Stomach (tissue), 4 donors: ENCODE measurements at regions not wholly inside any gene's neighbourhood (a gene's known extent, or its start where the extent isn't known, plus 50 kb on each side); places are given as distances from the start of the nearest gene placed in this dataset.

ENCODE experiments used
- EP300 ChIP-seq: sonication (generic); formaldehyde crosslinking; IDR thresholded peaks from one replicate; pipeline ENCODE4 v1.6.1; 2017; ENCODE audit warnings: antibody characterized with exemption
- POLR2A ChIP-seq, 4 donors: fragments of 450-650 bp; IDR thresholded peaks; one replicate each; pipeline ENCODE4 v1.6.1; 2016; ENCODE audit warnings: antibody characterized with exemption in 4 of 4, control low read depth in 2 of 4, mild to moderate bottlenecking in 1 of 4, moderate library complexity in 1 of 4
- POLR2AphosphoS5 ChIP-seq, 3 donors: sonication (generic); formaldehyde crosslinking; IDR thresholded peaks; one replicate each; pipeline ENCODE4 v1.6.1; 2016; ENCODE audit warnings: antibody characterized with exemption in 3 of 3
- TF ChIP-seq, protein P1 (sequence below), 7 experiments: fragments of 450-650 bp in 4 of 7; fragments of 200-600 bp in 3 of 7; sonication (generic) in 3 of 7; IDR thresholded peaks; one replicate each; pipeline ENCODE4 v1.5.1; 2016 to 2019; ENCODE audit warnings: antibody characterized with exemption in 7 of 7, control low read depth in 2 of 7, mild to moderate bottlenecking in 1 of 7

GRCh38 chr10:70978181-70978580, 89.8 kb upstream of the PCBD1 start:
- TF ChIP-seq, protein P1, sequence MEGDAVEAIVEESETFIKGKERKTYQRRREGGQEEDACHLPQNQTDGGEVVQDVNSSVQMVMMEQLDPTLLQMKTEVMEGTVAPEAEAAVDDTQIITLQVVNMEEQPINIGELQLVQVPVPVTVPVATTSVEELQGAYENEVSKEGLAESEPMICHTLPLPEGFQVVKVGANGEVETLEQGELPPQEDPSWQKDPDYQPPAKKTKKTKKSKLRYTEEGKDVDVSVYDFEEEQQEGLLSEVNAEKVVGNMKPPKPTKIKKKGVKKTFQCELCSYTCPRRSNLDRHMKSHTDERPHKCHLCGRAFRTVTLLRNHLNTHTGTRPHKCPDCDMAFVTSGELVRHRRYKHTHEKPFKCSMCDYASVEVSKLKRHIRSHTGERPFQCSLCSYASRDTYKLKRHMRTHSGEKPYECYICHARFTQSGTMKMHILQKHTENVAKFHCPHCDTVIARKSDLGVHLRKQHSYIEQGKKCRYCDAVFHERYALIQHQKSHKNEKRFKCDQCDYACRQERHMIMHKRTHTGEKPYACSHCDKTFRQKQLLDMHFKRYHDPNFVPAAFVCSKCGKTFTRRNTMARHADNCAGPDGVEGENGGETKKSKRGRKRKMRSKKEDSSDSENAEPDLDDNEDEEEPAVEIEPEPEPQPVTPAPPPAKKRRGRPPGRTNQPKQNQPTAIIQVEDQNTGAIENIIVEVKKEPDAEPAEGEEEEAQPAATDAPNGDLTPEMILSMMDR (IDR thresholded peaks at IDR 0.05), result no peak
- TF ChIP-seq POLR2A (IDR thresholded peaks at IDR 0.05) (no peak), EP300 (no peak), POLR2AphosphoS5 (IDR thresholded peaks at IDR 0.05) (no peak)
